GM19099 (cell line): ENCODE measurements at regions not wholly inside any gene's neighbourhood (a gene's known extent, or its start where the extent isn't known, plus 50 kb on each side); places are given as distances from the start of the nearest gene placed in this dataset.

Experiments used
- POLR2A ChIP-seq: IDR thresholded peaks from 3 replicates; pipeline ENCODE4 v1.6.1; 2011; ENCODE audit warnings: low read depth; ENCODE audit not compliant: insufficient read length; ENCODE audit errors: extremely low read depth

- TF ChIP-seq POLR2A: no peak
Measured at GRCh38 chr4:14621731-14622463, 380.4 kb upstream of the CPEB2 start.

GRCh38 chr4:14627038-14627437 is 375.2 kb upstream of the CPEB2 start:
- TF ChIP-seq POLR2A: no peak

- no peak for TF ChIP-seq POLR2A
Measured at GRCh38 chr4:14631806-14632440, 370.4 kb upstream of the CPEB2 start.

- no peak for TF ChIP-seq POLR2A
Measured at GRCh38 chr4:14636563-14636962, 365.7 kb upstream of the CPEB2 start.

- no peak for TF ChIP-seq POLR2A
Measured at GRCh38 chr4:14640476-14640875, 361.8 kb upstream of the CPEB2 start.

- no peak for TF ChIP-seq POLR2A
Measured at GRCh38 chr4:14641871-14642270, 360.4 kb upstream of the CPEB2 start.

GRCh38 chr4:14644580-14645282 is 357.6 kb upstream of the CPEB2 start:
- TF ChIP-seq POLR2A: no peak

GRCh38 chr4:14646831-14647230 is 355.4 kb upstream of the CPEB2 start:
- TF ChIP-seq POLR2A: no peak

- no peak for TF ChIP-seq POLR2A
Measured at GRCh38 chr4:14650127-14650526, 352.2 kb upstream of the CPEB2 start.

GRCh38 chr4:14652522-14652921 is 349.8 kb upstream of the CPEB2 start:
- TF ChIP-seq POLR2A: no peak

- TF ChIP-seq POLR2A: no peak
Measured at GRCh38 chr4:14653338-14653737, 348.9 kb upstream of the CPEB2 start.

- no peak for TF ChIP-seq POLR2A
Measured at GRCh38 chr4:14659286-14659685, 343.0 kb upstream of the CPEB2 start.

GRCh38 chr4:14667624-14668151 is 334.6 kb upstream of the CPEB2 start:
- TF ChIP-seq POLR2A: no peak

GRCh38 chr4:14668296-14668695 is 334.0 kb upstream of the CPEB2 start:
- TF ChIP-seq POLR2A: no peak

- TF ChIP-seq POLR2A: no peak
Measured at GRCh38 chr4:14669371-14669770, 332.9 kb upstream of the CPEB2 start.

GRCh38 chr4:14671146-14671545 is 331.1 kb upstream of the CPEB2 start:
- TF ChIP-seq POLR2A: no peak
